GM19452 (cell line): ENCODE measurements at regions not wholly inside any gene's neighbourhood (a gene's known extent, or its start where the extent isn't known, plus 50 kb on each side); places are given as distances from the start of the nearest gene placed in this dataset.

Experiments used
- ATAC-seq: cut with Tn5 transposase; IDR thresholded peaks from one replicate; pipeline ENCODE4 v1.9.1; 2021; ENCODE audit not compliant: unreplicated experiment

GRCh38 chr7:89401099-89401498 is 605.6 kb upstream of the TEX47 start:
- no peak for ATAC-seq

DNA sequence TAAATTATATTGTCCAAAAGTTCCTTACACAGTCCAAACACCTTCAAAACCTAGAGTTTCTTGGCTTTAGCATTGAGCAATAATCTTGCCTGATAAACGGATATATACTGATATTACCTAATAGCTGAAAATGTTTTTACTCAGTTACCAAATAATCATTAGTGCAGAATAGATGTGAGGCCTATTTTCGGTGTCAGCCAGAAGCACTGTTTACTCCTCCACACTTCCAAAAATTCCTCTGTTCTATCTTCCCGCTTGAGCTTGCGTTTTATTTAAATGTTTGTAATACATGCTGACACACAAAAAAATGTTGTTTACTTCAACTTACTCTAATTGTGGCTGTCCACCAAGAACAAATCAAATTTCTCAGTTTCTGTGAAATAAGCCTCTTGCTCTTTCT is 606.2 kb upstream of the TEX47 start:
- ATAC-seq: no peak

DNA sequence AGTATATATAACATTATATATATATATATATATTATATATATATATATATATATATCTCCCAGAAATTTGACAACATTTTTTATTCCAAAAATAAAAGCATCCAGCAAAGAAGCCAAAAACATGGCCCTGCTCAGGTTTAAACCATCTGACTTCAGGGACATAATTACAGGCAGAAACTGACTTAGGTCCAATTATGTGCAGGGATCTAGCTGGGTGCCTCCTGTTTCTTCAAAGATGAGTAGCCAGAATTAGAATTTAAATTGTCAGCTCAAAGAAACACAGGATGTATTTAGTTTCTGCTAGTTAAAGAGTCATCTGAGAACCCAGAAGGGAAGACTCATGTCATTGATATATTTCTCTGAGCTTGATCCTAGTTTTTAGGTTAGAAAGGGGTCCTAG is 656.4 kb upstream of the TEX47 start:
- ATAC-seq: no peak

GRCh38 chr7:89456556-89456955 is 661.0 kb upstream of the TEX47 start:
- ATAC-seq: no peak

- ATAC-seq: no peak
Observed at GRCh38 chr7:89458114-89458513, 662.6 kb upstream of the TEX47 start.

GRCh38 chr7:89474456-89474855 is 678.9 kb upstream of the TEX47 start:
- ATAC-seq: no peak

- no peak for ATAC-seq
Observed at GRCh38 chr7:89477991-89478390, 676.3 kb upstream of the STEAP1 start.

GRCh38 chr7:89495704-89496103 is 658.6 kb upstream of the STEAP1 start:
- no peak for ATAC-seq

DNA sequence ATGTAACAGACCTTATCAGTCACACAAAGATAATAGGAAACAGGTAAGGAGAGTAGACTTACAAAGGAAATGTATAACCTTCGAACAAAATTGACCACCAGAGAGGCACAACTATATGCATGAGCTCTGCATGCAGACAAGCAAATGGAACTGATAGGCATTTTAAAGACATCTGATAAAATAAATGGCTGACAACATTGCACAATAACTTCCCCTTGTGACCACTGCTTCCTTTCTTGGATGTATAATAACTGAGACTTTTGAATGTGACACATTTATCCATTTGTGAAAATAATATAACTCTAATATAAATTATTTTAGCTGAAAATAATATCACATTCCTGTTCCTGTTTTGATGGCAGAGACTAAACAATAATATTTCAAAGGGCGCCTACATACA is 654.2 kb upstream of the STEAP1 start:
- ATAC-seq: no peak

DNA sequence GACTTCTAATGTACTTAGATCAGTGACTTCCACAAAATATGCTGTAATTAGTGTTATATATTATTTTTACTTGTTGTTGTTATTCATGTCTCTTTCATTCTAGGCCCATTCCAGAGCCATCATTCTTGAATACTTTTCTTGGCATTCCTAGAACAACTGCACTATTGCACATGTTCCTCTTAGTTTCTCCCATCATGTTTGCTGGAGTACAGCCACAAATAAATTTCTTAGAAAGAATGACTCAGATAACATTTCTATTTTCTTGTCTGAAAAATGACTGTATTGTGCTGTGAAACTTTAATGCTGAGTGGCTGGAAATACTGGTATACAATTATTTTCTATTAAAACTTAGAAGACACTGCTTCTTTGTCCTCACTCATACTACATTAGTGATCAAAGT is 651.0 kb upstream of the STEAP1 start:
- no peak for ATAC-seq

- ATAC-seq: no peak
Observed at GRCh38 chr7:89507034-89507433, 647.2 kb upstream of the STEAP1 start.

DNA sequence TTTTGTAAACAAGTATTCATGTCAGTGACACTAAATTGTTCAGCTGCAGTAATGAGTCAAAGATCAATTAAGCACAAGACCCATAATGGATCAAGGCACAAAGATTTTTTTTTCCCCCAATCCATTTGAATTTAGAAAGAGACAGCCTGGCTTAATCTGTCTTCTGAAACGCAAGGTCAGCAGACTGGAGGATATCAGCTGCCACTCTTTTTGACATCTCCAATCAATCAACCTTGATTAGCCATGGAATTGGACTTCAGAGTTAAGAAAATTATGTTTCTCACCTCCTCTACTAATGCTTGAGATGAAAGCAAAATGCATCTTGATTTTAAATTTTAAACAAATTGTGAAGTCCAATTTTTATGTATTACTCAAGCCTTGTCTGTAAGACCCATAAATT is 642.4 kb upstream of the STEAP1 start:
- no peak for ATAC-seq

- ATAC-seq: no peak
Observed at GRCh38 chr7:89514970-89515369, 639.3 kb upstream of the STEAP1 start.

DNA sequence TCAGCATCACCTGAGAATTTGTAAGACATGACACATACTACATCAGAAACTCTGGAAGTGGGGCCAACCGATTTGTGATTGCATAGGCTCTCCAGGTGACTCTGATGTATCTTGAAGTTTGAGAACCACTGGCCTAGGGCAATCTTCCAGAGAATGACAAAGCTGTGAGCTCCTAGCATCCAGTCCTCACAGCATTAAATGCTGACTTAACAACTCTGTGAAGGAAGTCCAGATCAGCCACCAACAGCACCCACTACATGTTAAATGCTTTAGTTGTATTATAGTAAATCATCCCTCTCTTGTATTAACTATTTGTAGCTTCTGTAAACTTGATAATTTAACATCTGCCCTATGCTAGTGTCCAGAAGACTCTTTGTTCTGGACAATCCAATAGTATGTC is 636.5 kb upstream of the STEAP1 start:
- ATAC-seq: no peak

DNA sequence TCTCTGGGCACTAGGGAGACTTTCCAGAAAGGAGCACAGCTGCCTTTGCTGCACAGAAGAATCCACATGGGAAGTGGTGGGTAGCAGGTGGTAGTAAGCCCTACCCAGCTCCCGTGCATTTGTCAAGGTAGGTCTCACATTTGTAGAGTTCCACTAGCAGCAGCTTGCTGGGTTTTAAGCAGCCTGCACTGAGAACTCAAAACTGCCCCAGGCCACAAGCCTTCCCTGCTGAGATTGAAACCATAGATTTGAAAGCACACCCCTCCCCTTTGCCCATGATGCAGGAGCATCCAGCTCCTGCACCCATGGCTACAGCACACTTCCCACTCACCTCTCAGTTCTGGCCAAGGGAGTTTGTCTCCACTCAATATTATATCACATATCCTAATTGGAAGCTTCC is 604.5 kb upstream of the STEAP1 start:
- no peak for ATAC-seq

DNA sequence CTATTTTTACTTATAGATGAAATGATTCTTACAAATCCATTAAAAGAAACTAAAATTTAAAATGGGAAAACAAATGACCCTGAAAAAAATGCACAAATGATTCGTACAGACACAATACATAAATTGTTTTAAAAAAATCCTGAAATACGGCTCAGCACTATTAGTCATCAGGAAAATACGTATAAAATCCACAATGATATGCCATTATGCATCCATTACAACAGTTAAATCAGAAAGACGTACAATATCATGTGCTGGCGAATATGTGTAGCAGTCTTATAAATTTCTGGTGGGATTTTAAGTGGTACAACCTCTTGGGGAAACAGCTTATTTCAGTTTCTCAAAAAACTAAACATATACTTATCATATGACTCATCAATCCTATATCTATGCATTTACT is 600.1 kb upstream of the STEAP1 start:
- ATAC-seq: no peak

DNA sequence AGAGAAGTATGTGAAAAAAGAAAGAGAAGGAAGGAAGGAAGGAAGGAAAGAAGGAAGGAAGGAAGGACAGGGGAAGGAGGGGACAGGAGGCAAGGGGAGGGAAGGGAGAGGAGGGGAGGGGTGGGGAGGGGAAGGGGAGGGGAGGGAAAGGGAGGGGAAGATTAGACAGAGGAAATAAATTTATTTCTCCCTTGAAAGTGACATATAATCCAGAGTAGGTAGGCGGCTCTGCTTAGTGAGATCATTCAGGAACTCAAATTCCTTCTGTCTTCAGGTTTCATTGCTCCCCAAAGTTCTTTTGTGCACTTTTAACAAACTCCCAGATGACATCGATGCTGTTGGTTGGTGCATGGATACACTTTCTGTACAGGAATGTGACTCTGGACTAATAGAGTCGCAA is 594.7 kb upstream of the STEAP1 start:
- no peak for ATAC-seq

DNA sequence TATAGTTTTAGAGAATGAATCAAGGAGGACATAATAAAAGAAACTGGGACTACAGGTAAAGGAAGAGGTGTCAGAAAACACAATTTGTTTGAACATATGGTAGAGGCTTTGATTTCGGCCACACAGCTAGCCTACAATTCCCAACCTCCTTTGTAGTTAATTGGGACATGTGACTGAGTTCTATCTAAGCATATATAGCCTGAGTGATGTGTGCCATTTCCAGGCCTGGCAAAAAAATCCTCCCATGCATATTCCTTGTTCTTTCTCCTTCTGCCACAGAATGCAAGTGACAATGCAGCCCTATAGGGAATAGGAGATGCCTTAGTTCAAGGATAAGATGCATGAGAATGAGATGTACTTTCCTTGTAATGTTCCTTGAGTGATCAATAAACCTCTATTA is 590.7 kb upstream of the STEAP1 start:
- ATAC-seq: no peak

DNA sequence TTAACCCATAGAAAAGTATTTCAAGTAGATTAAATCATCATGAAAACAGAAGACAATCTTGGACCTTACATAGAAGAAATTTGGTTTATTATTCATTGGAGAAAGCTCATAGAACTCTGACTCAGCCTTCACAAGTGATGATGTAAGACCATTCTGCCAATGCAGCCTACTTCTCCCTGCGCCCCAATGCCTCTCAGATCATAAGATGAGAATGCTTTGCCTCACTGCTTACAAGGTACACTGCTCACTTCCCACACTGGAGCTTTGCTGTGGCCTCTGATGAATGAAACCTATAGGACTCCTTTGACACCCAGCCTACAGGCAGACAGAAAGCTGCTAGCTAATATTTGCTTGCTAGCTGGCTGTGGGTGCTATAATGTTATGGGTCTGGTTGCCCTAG is 569.4 kb upstream of the STEAP1 start:
- ATAC-seq: no peak

- no peak for ATAC-seq
Observed at GRCh38 chr7:89593125-89593524, 561.1 kb upstream of the STEAP1 start.

DNA sequence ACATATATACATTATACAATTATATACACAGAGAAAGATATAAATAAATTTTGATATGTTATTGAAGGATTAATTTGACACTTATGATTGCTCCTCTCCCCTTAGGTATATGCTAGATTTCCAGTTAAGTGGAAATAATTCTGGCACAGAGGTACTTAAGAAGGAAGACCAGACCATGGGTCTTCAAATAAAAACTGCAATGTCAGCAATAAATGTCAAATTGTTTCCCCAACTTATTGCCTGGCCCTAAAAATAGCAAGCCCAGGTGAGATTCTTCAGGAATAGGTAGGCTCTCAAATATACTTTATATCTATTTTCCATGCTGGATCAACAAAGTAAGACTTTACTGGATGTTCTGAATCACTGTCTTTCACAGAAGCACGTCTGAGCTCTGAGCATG is 551.3 kb upstream of the STEAP1 start:
- no peak for ATAC-seq

DNA sequence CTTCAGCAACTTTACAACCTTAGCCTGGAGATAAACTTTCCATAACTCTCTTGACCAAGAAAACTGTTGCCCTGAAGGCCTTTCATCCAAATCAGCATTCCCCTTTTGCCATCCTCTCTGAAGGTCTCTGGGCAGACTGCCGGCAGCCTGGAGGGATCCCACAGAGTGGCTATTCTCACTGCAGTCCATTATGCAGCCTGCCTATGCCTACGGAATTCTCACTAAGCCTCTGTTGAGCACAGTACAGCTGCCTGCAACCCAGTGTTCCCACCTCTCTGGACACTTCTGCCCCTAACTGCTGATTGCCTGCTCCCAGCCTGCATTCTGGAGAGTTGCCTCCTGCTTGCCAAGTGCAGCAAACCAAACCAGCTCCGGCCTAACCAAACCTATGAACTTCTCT is 548.9 kb upstream of the STEAP1 start:
- ATAC-seq: no peak

GRCh38 chr7:89606511-89606910 is 547.8 kb upstream of the STEAP1 start:
- no peak for ATAC-seq

GRCh38 chr7:89607792-89608191 is 546.5 kb upstream of the STEAP1 start:
- no peak for ATAC-seq
